UCSD-AML1 (cell line): ENCODE measurements at regions not wholly inside any gene's neighbourhood (a gene's known extent, or its start where the extent isn't known, plus 50 kb on each side); places are given as distances from the start of the nearest gene placed in this dataset.

ENCODE experiments used
- DNase-seq: peaks from one replicate; lab custom pipeline; 2025; ENCODE audit not compliant: unreplicated experiment; lab: John Stamatoyannopoulos, UW

DNA sequence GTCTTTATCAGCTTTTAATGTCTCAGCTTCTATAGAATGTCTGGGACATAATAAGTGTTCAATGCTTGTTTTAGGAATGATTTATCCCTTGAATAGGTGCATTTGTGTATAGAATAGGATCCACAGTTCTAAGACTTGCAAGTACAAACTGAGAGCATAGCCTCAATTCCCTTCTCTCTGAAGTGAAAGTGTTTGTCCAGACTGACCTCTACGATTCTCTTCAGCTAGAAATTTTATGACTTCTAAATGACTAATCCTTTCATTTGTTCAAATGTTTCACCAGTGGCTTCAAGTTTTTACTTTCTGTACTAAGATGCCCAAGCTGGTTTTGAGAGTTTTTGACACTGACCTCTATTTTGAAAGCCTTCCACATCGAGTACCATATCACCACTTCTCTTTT is 608.2 kb upstream of the ADGRL4 start:
- DNase-seq: no peak

DNA sequence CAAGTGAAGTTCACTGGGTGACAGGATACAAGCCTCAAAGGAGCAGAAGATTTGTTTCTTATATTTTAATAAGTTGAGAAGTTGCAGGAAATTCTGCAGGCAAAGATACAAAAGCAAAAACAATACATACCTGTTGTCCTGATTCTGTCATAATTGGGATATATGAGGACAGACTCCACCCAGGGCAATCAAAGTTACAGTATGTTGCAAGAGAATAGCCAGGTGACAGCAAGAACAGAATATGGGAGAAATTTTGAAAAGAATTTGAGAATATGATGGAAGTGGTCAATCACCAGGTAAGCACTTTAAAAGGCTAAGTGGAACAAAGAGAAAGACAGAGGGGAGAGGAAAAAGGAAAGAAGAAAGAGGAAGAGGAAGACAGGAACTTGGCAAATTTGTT is 607.6 kb upstream of the ADGRL4 start:
- no peak for DNase-seq

DNA sequence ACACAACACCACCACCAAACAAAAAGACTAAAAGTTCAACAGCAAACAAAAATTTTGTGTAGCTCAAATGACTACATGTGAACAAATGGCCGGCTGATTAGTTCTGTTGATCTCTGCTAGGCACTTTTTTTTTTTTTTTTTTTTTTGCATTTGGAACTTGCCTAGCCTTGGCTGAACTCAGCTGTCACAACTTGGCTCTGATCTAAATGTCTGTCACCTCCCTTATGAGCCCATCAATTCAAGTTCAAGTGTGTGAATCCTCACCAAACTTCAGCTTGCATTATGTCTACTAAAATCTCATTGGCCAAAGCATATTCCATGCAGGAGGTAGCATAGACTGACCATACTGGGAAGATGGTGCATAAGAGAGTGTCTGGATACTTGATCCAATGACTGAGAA is 606.5 kb upstream of the ADGRL4 start:
- DNase-seq: no peak

DNA sequence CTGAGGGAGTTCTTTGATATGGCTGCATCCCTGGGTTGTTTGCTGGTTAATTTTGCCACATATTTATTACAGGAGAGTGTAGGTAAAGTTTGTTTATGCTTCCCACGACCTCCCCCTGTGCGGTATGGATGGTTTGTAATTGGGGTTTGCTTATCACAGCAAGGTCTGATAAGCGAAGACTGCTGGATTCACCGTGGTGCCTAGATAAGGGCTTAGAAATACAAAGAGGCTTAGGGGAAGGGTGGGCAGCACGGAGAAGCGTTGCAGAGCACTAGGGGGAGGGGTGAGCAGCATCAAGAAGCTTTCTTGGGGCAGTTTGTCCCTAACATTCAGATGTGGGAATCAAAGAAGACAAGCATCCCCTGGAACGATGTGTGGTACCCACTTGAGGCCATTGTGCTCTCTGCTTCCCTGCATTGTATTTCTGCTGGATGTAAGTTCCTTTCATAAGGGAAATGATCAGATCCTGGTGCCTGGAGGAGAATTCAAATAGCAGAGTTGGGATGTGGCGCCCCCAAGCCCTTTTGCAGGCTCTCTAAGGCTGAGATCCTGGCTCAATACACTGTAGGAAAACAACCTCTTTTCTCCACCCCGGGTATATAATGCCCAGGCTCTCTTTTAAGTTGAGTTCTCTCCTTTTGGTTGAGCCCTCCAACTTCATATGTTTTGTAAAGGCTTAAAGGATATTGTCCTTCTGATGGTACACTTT is 598.1 kb upstream of the ADGRL4 start:
- DNase-seq: no peak

DNA sequence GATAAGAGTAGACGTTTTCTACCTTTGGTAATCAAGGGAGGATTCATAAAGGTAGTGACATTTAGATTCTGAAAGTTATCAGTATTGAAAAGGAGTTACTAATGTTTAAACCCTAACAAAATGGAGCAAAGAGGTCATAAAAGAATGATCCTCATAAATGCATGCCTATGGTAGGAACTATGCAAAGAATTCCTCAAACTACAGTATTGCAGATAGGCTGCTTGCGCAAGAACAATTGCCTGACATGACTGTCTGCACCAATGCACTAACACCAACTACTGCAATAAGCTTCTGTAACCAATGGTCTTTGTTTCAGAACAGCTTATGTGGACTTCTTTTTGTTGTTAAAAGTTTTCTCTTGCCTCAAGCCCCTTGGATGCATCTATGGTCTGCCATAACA is 597.3 kb upstream of the ADGRL4 start:
- no peak for DNase-seq

DNA sequence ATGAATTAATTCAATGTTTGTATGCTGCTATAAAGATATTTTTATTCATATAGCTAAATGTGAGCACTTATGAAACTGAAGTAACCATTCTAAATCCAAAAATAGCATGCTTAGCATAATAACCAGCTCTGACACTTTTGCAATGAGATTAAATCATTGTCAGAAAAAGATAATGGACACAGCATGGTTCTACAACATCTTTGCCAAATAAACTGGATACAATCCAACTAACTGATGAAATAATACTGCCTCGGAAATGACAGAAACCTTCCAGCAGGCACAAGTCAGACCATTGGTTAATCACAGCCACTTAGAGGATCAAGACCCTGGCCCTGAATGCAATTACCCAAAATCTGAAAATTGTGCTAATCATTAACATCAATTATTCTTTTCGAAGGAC is 592.7 kb upstream of the ADGRL4 start:
- no peak for DNase-seq

DNA sequence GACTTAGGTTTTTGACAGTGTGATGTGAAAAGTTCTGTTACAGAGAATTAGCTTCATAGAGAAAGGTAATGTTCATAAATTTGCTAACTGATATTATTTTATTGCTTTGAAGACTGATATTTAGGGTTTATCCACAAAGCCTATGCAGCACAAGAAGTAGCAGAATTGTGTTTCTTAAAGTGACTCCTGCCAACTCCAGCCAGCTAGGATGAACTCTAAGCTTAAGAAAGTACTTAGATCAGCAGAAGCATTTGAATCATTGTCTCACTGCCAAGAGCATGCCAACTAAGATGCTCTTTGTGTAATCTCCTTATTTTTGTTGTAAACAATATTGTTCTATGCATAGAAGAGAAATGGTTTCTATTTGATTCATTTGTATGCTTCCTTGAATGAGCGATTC is 589.4 kb upstream of the ADGRL4 start:
- no peak for DNase-seq

DNA sequence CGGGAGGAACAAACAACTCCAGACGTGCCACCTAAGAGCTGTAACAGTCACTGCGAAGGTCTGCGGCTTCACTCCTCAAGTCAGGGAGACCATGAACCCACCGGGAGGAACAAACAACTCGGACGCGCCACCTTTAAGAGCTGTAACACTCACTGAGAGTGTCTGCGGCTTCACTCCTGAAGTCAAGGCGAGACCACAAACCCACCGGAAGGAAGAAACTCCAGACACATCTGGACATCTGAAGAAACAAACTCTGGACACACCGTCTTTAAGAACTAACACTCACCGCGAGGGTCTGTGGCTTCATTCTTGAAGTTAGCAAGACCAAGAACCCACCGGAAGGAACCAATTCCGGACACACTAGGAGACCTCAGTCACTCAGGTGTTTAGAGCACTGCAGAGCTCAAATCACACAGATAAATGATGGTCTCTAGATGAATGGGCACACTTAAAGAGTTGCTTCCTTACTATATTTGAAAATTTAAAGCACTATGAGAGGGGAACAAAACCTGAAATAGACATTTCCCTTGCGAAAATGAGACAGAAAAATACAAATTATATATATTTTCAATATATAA is 587.7 kb upstream of the ADGRL4 start:
- peak; percentile 3 for DNase-seq

DNA sequence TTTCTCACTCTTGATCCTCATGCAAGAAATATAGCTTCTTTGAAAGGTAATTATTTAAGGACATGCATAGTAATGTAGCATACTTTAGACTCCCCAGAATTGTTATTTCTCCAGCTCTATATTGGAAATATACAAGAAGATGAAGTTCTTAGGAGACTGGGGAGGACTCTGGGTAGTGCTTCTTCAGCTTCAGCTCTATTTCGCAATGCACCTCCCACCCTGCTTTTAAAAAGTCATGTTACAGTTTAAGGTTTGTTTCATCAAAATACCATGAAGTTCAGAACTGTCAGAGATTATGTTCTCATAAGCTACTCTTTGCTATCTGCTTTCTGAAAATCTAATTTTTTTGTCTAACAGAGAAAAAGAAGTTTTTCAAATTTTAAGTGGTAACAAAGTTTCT is 586.2 kb upstream of the ADGRL4 start:
- no peak for DNase-seq

DNA sequence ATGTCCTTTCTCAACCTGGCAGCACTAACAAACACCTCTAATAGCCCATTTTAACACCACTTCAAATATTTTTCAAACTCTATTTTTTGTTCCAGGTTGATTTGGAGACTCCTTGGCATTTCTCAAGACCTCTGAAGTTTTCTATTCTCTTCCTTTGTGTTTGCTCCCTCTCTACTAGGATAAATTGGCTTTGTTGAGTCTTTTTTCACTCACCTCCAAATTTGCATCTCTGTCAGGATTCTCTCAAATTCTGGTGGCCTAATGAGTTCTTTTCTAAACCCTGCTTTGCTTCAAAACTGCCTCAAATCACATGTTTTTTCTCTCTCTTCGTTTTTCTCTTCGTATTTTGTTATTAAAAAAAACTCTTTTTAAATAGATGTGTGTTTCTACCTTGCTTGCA is 582.2 kb upstream of the ADGRL4 start:
- no peak for DNase-seq

DNA sequence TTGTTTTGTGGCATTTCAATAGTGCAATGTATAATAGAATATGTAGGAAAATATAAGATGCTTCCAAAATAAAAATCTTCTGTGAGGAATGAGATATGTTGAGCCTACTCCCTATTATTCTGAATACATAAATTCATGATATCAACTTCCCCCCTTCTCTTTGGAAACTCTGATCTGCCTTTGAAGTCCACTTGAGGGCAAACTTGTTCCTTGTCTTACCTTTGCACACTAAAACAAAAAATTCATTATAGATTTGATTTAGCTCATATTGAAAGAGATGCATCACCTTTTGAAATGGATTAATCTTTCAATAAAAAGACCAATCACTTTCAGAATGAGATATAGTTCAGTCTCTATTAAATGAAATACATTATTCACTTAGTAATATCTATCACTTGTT is 580.7 kb upstream of the ADGRL4 start:
- DNase-seq: no peak

DNA sequence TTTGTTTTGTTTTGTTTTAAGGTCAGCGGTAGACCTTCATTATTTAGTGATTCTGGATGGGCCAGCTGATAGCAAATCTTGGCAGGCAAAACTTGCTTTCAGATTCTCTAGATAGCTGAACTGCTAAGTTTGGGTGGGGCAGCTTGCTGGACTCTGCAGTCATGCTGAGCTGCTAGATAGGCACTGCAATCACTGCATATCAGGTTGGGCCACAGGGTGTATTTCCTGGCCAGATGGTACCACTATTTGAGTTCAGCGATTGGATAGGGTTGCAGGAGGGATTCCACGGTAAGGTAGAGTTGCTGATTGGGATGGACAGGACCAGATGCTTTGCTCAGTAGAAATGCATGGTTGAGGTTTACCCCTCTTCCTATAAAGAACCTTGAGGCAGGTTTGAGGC is 579.3 kb upstream of the ADGRL4 start:
- DNase-seq: no peak

DNA sequence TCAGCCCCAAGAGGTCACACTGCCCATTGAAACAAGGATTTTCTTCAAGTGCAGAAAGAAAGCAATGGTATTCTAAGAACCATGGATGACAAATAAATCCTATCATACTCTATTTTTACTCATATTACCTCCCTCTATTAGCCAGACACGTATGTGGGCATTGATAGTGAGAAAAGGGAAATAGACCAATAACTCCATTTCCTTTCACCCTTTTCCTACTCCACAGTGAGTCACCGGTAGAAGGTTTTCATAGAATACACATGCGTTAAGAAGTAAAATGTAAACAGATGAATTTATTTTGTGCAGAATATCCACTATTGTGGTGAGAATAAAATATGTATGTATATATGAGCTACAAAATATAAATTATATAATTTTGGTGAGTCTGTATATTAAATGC is 568.9 kb upstream of the ADGRL4 start:
- no peak for DNase-seq

DNA sequence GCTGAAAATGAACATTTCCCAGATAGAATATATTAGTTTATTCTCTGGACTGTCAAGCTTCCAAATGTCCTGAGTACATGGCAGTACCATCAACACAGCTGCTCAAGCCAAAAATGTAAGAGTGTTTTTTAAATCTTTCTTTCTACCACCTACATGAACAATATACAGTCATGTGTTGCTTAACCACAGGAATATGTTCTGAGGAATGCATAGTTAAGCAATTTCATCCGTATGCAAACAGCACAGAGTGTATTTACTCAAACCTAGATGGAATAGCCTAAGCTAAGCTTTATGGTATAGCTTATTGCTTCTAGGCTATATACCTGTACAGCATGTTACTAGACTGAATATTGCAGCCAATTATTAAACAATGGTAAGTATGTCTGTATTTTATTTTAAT is 561.9 kb upstream of the ADGRL4 start:
- DNase-seq: no peak

DNA sequence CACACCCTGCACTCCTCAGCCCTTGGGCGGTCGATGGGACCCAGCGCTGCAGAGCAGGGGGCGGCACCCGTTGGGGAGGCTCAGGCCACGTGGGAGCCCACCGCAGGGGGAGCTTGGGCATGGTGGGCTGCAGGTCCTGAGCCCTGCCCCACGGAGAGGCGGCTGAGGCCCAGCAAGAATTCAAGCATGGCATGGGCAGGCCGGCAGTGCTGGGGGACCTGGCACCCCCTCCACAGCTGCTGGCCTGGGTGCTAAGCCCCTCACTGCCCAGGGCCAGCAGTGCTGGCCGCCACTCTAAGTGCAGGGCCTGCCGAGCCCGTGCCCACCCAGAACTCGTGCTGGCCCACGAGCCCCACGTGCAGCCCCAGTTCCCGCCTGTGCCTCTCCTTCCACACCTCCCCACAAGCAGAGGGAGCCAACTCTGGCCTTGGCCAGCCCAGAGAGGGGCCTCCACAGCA is 555.0 kb upstream of the ADGRL4 start:
- no peak for DNase-seq

DNA sequence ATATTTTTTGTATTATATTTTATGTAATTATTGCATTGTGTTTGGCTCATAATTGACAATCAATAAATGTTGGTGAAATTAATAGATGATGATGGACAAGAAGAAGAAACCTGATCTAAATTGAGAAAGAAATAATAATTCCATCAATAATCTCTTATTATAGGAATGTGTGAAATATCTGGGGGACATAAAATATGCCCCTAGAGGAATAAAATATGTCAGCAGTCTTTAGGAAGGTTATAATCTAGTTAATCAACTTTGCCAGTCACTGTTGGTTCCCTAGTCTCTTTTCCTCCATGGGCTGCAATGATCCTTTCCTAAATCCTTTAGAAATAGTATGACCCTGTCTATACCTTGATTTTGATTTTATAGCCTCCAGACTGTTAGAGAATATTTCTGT is 549.7 kb upstream of the ADGRL4 start:
- no peak for DNase-seq

DNA sequence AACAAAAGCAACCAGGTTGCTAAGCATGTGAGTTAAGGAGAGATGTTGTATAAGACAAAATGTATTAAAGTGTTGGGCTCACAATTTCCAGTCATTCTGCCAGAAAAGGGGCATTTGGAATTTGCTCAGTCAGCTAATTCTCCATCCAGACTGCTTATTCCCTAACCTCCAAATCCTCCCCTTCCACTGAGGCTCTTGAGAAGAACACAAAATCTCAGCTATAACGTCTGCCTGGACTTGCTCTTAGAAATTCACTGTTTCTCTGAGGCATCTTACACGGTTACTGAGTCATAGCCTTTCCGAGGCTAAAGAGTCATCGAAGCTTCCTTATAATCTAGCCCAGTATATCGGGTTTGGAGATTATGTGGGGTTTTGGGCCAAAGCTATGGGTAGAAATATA is 548.2 kb upstream of the ADGRL4 start:
- no peak for DNase-seq

DNA sequence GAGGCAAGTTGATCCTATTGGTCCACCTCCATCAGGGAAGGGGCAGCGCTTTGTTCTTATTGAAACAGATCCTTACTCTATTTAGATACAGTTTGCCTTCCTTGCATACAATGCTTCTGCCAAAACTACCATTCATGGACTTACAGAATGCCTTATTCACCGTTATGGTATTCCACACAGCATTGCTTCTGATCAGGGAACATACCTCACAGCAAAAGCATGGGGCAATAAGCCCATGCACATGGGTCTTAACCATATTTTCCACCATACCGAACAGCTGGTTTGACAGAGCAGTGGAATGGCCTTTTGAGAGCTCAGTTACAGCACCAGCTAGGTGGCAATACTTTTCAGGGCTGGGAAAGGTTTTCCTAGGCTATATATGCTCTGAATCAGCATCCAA is 544.8 kb upstream of the ADGRL4 start:
- no peak for DNase-seq

DNA sequence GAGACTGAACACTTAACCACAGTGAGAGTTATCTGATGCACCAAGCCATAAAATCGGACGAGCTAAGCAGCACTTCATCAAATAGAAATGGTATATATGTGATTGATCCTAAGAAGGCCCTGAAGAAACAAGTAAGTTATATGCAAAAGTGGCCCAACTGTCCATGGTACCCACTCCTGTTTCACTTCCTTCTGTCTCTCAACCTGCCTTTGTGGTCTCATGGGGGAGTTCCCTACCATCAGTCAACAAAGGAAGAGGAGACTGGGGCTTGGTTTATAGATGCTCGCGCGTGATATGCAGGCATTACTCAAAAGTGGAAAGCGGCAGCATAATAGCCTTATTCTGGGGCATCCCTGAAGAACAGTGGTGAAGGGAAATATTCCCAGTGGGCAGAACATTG is 543.9 kb upstream of the ADGRL4 start:
- no peak for DNase-seq

DNA sequence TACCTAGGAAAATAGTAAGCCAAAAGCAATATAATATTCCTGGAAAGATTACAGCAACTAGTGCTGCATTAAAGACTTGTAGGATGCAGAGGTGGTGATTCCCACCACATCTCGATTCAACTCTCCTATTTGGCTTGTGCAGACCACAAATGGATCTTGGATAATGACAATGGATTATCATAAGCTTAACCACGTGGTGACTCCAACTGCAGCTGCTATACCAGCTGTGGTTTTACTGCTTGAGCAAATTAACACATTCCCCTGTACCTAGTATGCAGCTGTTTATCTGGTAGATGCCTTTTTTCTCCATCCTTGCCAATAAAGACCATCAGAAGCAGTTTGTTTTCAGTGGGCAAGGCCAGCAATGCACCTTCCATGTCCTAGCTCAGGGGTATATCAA is 542.7 kb upstream of the ADGRL4 start:
- no peak for DNase-seq

DNA sequence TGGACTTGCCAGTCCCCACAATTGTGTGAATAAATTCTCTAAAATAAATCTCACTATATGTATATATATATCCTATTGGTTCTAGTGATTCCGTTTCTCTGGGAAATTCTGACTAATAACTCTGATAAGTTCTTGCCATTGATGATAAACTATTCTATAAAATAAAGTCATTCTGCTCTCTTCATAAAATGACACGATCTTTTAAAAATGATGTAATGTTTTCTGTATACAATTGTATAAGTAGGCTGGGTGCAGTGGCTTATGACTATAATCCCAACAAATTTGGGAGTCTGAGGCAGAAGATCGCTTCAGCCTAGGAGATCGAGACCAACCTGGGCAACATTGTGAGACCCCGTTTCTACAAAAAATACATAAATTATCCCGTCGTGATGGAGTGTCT is 541.0 kb upstream of the ADGRL4 start:
- DNase-seq: no peak

DNA sequence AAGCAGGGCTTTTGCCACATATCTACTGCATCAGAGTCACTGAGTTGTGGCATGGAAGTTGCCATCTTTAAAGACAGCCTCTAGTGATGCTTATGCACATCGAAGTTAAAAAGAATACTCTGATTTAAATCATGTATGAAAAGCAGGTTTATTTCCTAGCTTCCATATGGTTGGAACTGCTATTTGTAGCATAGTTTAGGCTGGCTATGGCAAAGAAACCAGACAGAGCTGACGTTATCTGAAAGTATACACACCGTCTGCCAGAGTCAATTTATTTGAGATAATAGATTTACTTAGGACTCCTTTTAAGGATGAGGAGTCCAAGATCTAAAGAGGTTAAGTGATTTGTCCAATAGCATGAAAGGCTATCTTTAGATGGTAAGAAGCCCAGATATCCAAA is 536.9 kb upstream of the ADGRL4 start:
- no peak for DNase-seq

DNA sequence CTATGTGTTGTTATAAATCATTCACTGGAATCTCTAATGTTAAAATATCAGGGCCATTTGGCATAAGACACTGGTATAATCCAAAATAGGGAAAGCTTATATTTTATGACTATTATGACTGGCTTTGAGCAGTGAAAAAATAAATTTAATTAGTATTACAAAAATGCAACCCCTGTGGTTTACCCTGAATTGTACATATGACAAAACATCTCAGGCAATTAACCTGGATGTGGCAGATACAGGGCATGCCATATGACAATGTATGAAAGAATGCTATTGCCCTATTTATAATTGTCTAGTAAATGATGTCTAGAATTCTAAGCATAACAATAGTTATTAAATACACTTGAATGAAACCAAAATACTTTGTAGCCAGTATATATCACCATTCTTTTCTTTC is 532.5 kb upstream of the ADGRL4 start:
- no peak for DNase-seq
